Peyer's patch (tissue), 4 donors: ENCODE measurements at regions not wholly inside any gene's neighbourhood (a gene's known extent, or its start where the extent isn't known, plus 50 kb on each side); places are given as distances from the start of the nearest gene placed in this dataset.

Experiments
- CTCF ChIP-seq, 6 experiments: fragments of 450-650 bp in 4 of 6; fragments of 200-600 bp in 2 of 6; sonication (generic) in 1 of 6; IDR thresholded peaks; one replicate each; pipeline ENCODE4 v1.5.1; 2017 to 2019; ENCODE audit warnings: antibody characterized with exemption in 6 of 6, mild to moderate bottlenecking in 3 of 6, moderate library complexity in 1 of 6
- POLR2A ChIP-seq, 2 donors: fragments of 450-650 bp; IDR thresholded peaks; one replicate each; pipeline ENCODE4 v1.5.1; 2017; ENCODE audit warnings: antibody characterized with exemption in 2 of 2, mild to moderate bottlenecking in 2 of 2, moderate library complexity in 2 of 2

DNA sequence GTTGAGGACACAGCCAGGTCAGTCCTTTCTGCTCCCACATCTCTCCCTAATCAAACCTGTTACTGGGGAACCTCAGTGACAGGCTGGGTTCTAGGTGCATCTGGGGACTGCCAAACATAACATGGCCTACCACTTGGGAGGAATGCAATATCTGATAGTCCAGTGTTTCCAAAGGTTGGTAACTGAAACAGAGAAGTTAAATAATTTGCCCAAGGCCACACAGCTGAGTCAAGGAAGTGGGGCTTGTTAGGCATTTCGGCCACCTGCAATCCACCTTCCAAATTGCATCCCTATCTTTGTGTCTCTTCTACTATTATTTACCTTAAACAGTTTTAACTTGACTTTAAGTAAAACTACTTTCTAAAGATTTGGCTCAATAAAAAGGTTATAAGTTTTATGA is 731.3 kb downstream of the UQCRFS1 start:
- TF ChIP-seq CTCF (IDR thresholded peaks at IDR 0.05) (no peak), POLR2A (IDR thresholded peaks at IDR 0.05) (no peak)
